OCI-LY7 (cell line): ENCODE measurements at regions not wholly inside any gene's neighbourhood (a gene's known extent, or its start where the extent isn't known, plus 50 kb on each side); places are given as distances from the start of the nearest gene placed in this dataset.

Source experiments
- BruUV-seq: library from RNA; stranded (reverse); fragments of 400-500 nt; replicated peaks from 2 replicates; lab custom pipeline; 2021; lab: Mats Ljungman, UMichigan
- CTCF ChIA-PET: fragments of 300-600 bp; sonication (Branson Sonifier 250); formaldehyde crosslinking; loops from one replicate; lab custom pipeline; 2022; ENCODE audit warnings: antibody characterized with exemption; ENCODE audit not compliant: unreplicated experiment; lab: Charles Lee
- POLR2A ChIA-PET: fragments of 300-600 bp; sonication (Branson Sonifier 250); formaldehyde crosslinking; loops from one replicate; lab custom pipeline; 2022; ENCODE audit warnings: antibody characterized with exemption; lab: Charles Lee
- DNase-seq: peaks from one replicate; pipeline ENCODE4 v3.0.0-alpha.2; 2015; ENCODE audit warnings: low spot score
- H2AFZ ChIP-seq: fragments of 200-600 bp; sonication (generic), shearing (Covaris generic); 2 replicates; pipeline ENCODE4 v1.6.1; 2014; ENCODE audit warnings: mild to moderate bottlenecking, antibody characterized with exemption, low read length, moderate library complexity
- H3K27ac ChIP-seq: fragments of 200-600 bp; sonication (generic); 2 replicates; pipeline ENCODE4 v1.5.1; 2014; ENCODE audit warnings: mixed run types, low read depth, mild to moderate bottlenecking, moderate library complexity, low read length, inconsistent platforms; ENCODE audit not compliant: poor library complexity, severe bottlenecking
- H3K36me3 ChIP-seq: fragments of 200-600 bp; sonication (generic); 2 replicates; pipeline ENCODE4 v1.6.1; 2014; ENCODE audit warnings: mild to moderate bottlenecking, antibody characterized with exemption, low read length, moderate library complexity, mixed read lengths; ENCODE audit not compliant: insufficient read depth
- H3K4me1 ChIP-seq: fragments of 200-600 bp; sonication (generic); 2 replicates; pipeline ENCODE4 v1.5.1; 2014; ENCODE audit warnings: mild to moderate bottlenecking, low read length; ENCODE audit not compliant: insufficient read depth, poor library complexity, severe bottlenecking
- H3K4me2 ChIP-seq: fragments of 200-600 bp; sonication (generic); 2 replicates; pipeline ENCODE4 v1.6.1; 2014; ENCODE audit warnings: mild to moderate bottlenecking, low read length
- H3K4me3 ChIP-seq: fragments of 200-600 bp; sonication (generic); 2 replicates; pipeline ENCODE4 v1.5.1; 2014; ENCODE audit warnings: mild to moderate bottlenecking, low read depth, low read length; ENCODE audit not compliant: poor library complexity, severe bottlenecking
- H3K79me2 ChIP-seq: fragments of 200-600 bp; sonication (generic); 2 replicates; pipeline ENCODE4 v1.6.1; 2016; ENCODE audit warnings: low read depth, mild to moderate bottlenecking, low read length, moderate library complexity, mixed read lengths; ENCODE audit not compliant: insufficient read depth
- H3K9me2 ChIP-seq: fragments of 200-600 bp; sonication (generic); 2 replicates; pipeline ENCODE4 v1.6.1; 2016; ENCODE audit warnings: mild to moderate bottlenecking, low read length, mixed read lengths; ENCODE audit not compliant: insufficient read depth
- H3K9me3 ChIP-seq: fragments of 200-600 bp; sonication (generic); 2 replicates; pipeline ENCODE4 v1.6.1; 2014; ENCODE audit warnings: mild to moderate bottlenecking, mixed run types, low read length, mixed read lengths
- H4K20me1 ChIP-seq: fragments of 200-600 bp; sonication (generic); 2 replicates; pipeline ENCODE4 v1.6.1; 2014; ENCODE audit warnings: mild to moderate bottlenecking, antibody characterized with exemption, low read length, moderate library complexity, mixed read lengths; ENCODE audit not compliant: insufficient read depth
- EZH2phosphoT487 ChIP-seq: fragments of 200-600 bp; sonication (generic); IDR thresholded peaks from 2 replicates; pipeline ENCODE4 v1.6.1; 2018; ENCODE audit warnings: low read depth, borderline replicate concordance, mild to moderate bottlenecking, mixed run types, antibody characterized with exemption, low read length, moderate library complexity, mixed read lengths
- intact Hi-C: fragments of 100-400 bp; cut with micrococcal nuclease; formaldehyde crosslinking; loops from one replicate; pipeline ENCODE4 v1.10.0; 2022; ENCODE audit not compliant: unreplicated experiment
- TF ChIP-seq, protein P1 (sequence below): fragments of 200-600 bp; sonication (generic); conservative IDR thresholded peaks from 2 replicates; pipeline ENCODE4 v1.5.1; 2014; ENCODE audit warnings: mild to moderate bottlenecking, antibody characterized with exemption, low read length, moderate library complexity, mixed read lengths

DNA sequence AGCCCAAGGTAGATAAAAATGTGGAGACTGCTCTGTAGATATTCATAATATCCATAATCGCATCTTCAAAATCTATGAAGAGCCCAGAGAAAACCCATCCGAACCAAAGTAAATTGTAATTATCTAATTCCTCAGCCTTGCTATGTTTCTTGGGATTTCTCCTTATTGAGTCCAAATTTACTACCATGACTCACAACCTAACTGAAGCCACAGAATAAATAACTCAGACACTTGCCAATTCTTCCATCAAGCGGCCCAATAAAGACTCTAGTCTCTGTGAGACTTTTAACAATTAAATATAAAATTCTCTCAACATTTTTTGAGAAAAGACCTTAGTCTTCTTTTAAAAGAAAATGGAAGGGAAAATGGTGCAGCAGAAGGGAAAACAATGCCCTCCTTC is 409.8 kb downstream of the DAD1 start:
- Histone ChIP-seq H2AFZ (no peak overlapping the region), H3K79me2 (no peaks in the 10 kb centered on the region), H3K9me2 (no peaks in the 10 kb centered on the region), H3K36me3 (no peaks in the 10 kb centered on the region), H3K4me2 (no peak overlapping the region), H3K4me3 (no peak overlapping the region), H3K4me1 (no peaks in the 10 kb centered on the region), H4K20me1 (no peaks in the 10 kb centered on the region), H3K27ac (no peak overlapping the region), H3K9me3 (no peaks in the 10 kb centered on the region)
- no peak for DNase-seq
- no TSS peak for BruUV-seq
- intact Hi-C loops = no loop called here
- ChIA-PET POLR2A (no interaction called here), CTCF (no interaction called here)
- TF ChIP-seq, protein P1, sequence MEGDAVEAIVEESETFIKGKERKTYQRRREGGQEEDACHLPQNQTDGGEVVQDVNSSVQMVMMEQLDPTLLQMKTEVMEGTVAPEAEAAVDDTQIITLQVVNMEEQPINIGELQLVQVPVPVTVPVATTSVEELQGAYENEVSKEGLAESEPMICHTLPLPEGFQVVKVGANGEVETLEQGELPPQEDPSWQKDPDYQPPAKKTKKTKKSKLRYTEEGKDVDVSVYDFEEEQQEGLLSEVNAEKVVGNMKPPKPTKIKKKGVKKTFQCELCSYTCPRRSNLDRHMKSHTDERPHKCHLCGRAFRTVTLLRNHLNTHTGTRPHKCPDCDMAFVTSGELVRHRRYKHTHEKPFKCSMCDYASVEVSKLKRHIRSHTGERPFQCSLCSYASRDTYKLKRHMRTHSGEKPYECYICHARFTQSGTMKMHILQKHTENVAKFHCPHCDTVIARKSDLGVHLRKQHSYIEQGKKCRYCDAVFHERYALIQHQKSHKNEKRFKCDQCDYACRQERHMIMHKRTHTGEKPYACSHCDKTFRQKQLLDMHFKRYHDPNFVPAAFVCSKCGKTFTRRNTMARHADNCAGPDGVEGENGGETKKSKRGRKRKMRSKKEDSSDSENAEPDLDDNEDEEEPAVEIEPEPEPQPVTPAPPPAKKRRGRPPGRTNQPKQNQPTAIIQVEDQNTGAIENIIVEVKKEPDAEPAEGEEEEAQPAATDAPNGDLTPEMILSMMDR = no peak
- no peak for TF ChIP-seq EZH2phosphoT487

DNA sequence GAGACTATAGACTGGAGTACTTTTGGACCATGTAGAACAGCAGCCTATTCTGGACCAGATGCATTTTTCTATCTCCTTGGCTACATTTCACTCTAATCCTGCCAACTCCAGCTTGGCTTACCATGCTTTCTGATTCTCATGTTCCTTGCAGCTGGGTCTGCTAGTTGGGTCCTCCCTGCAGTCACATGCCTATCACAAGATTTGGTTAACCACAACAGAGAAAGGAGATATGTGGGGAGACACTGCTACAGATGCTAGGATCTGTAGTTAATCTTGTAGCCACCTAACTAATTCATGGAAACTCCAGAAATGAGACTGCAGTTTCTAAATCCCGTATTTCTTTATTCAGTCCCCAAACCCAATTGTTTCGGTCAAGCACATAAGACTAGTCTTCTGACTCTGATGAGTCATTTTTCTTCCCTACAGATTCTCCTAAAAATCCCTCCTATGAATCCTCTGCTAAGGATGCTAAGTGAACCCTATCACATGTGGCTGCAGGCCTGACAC is 410.6 kb downstream of the DAD1 start:
- CTCF ChIA-PET = no interaction called here
- no peaks in the 10 kb centered on the region for H3K79me2 ChIP-seq
- no TSS peak for BruUV-seq
- TF ChIP-seq, protein P1 = no peak
- no peak for TF ChIP-seq EZH2phosphoT487
- H2AFZ ChIP-seq = no peak overlapping the region
- intact Hi-C loops = no loop called here
- no peak overlapping the region for H3K4me2 ChIP-seq
- no peak overlapping the region for H3K27ac ChIP-seq
- DNase-seq = no peak
- H3K9me2 ChIP-seq = no peaks in the 10 kb centered on the region
- POLR2A ChIA-PET = interaction anchor here (0.7 kb wide), 1 partner anchor 122 kb away, joined by 3 read pairs; no protein-coding TSS in a partner anchor
- no peaks in the 10 kb centered on the region for H3K9me3 ChIP-seq
- H4K20me1 ChIP-seq = no peaks in the 10 kb centered on the region
- H3K36me3 ChIP-seq = no peaks in the 10 kb centered on the region
- no peak overlapping the region for H3K4me3 ChIP-seq
- no peaks in the 10 kb centered on the region for H3K4me1 ChIP-seq

DNA sequence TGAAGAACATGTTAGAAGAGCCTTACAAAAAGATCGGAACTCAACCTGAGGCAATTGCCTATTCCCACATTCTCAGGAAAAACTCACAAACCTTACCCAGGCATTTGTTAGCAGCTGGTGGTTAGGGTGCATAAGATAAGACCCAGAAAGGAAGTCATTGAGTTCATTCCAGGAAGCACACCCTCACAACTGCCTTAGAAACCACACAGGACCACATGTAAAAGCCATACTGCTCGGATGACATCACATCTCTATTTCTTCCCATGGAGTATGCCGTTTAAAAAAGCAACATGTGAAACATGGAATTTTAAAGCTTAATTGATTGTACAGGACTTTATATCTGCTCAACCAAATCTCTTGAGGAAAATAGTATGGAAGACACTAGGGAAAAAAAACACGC is 411.2 kb downstream of the DAD1 start:
- Histone ChIP-seq H2AFZ (no peak overlapping the region), H3K4me3 (no peak overlapping the region), H3K4me2 (no peak overlapping the region), H3K79me2 (no peaks in the 10 kb centered on the region), H3K36me3 (no peaks in the 10 kb centered on the region), H3K9me3 (no peaks in the 10 kb centered on the region), H3K27ac (no peak overlapping the region), H4K20me1 (no peaks in the 10 kb centered on the region), H3K4me1 (no peaks in the 10 kb centered on the region), H3K9me2 (no peaks in the 10 kb centered on the region)
- CTCF ChIA-PET = no interaction called here
- intact Hi-C loops = no loop called here
- DNase-seq = no peak
- POLR2A ChIA-PET = interaction anchor here (0.7 kb wide), 1 partner anchor 123 kb away, joined by 3 read pairs; no protein-coding TSS in a partner anchor
- BruUV-seq = no TSS peak
- TF ChIP-seq, protein P1 = no peak
- TF ChIP-seq EZH2phosphoT487 = no peak
